ENCODE measurements at regions not wholly inside any gene's neighbourhood (a gene's known extent, or its start where the extent isn't known, plus 50 kb on each side); places are given as distances from the start of the nearest gene placed in this dataset.

DNA sequence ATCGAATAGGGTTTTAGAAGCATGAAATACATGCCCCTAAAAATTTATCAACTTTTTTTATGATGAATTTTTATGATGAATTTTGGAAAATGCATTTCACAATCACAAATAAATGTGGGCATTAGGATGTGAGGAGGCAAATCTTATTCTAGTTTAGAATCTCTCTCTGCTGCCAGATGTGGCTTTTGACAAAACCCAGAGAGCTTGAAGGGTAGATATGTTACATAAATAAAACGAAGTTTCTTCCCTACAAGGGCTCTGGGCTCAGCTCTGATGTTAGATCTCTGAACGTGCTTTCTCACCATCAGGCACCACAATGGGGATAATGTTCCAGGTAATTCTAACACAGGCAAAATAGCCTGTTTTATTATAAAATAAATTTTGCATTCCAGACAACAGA is 102.3 kb upstream of the ADAMTSL1 start:
- TF ChIP-seq, protein P1, sequence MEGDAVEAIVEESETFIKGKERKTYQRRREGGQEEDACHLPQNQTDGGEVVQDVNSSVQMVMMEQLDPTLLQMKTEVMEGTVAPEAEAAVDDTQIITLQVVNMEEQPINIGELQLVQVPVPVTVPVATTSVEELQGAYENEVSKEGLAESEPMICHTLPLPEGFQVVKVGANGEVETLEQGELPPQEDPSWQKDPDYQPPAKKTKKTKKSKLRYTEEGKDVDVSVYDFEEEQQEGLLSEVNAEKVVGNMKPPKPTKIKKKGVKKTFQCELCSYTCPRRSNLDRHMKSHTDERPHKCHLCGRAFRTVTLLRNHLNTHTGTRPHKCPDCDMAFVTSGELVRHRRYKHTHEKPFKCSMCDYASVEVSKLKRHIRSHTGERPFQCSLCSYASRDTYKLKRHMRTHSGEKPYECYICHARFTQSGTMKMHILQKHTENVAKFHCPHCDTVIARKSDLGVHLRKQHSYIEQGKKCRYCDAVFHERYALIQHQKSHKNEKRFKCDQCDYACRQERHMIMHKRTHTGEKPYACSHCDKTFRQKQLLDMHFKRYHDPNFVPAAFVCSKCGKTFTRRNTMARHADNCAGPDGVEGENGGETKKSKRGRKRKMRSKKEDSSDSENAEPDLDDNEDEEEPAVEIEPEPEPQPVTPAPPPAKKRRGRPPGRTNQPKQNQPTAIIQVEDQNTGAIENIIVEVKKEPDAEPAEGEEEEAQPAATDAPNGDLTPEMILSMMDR (IDR thresholded peaks at IDR 0.05): no peak
- TF ChIP-seq POLR2A (IDR thresholded peaks at IDR 0.05): no peak
